Heart left ventricle (tissue), 13 donors: ENCODE measurements at regions not wholly inside any gene's neighbourhood (a gene's known extent, or its start where the extent isn't known, plus 50 kb on each side); places are given as distances from the start of the nearest gene placed in this dataset.

Experiments used
- POLR2A ChIP-seq, 2 donors: fragments of 450-650 bp; IDR thresholded peaks; one replicate each; pipeline ENCODE4 v1.6.1; 2017; ENCODE audit warnings: antibody characterized with exemption in 2 of 2, mild to moderate bottlenecking in 2 of 2, moderate library complexity in 2 of 2
- TF ChIP-seq, protein P1 (sequence below), 12 donors: fragments of 200-600 bp; sonication (generic) in 4 of 12; IDR thresholded peaks; one replicate each; pipeline versions ENCODE4 v1.5.0 to v1.8.0; 2018 to 2022; ENCODE audit warnings: antibody characterized with exemption in 12 of 12, mild to moderate bottlenecking in 5 of 12
- donor health status: ischemic (EF 13 %, LVEDD 7.1; RV severe dilation, severe dysfunction).
- donor health status: DM: no; HTN: yes; CAD: no.
- donor health status: DM: no; HTN: no; CAD: no.
- donor health status: ischemic (EF 25% LVEDD 6.9; RV normal size, moderate dysfunction).
- donor health status: ischemic (EF 25% LVEDD 5.7; RV mildly dilated, moderate dysfunction).
- donor health status: ischemic (EF 35%, LVEDD 5.7; RV mildly dilated, moderate dysfunction).
- donor health status: nonischemic (EF 11% LVEDD 7.7; RV severe dilation, severe dysfunction).
- donor health status: DM: yes; HTN: yes; CAD: no.
- donor health status: PGD.
- donor health status: ischemic (EF 29% LVEDD 5.4; RV normal size, mild dysfunction).
- donor health status: nonischemic (EF 23%, LVEDD 6.1; RV moderate dilation, normal function).

DNA sequence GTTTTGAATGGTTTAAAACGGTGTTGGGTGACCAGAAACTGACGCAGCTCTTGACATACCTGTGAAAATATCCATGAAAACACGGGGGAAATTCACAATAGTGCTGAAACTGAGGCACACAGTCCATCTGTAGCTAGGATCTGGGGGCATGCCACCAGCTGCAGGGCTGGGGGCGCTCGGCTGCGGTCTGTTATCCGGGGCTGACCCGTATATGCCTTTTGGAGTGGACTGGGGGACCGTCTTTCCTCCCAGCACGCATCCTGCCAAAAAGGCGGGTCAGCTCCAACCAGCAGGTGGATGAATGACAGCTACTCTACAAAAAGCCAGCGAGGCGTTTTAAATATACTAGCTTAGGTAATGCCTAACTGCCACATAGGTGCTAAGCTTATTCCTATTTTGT, 729.8 kb downstream of the QKI start:
- TF ChIP-seq, protein P1, sequence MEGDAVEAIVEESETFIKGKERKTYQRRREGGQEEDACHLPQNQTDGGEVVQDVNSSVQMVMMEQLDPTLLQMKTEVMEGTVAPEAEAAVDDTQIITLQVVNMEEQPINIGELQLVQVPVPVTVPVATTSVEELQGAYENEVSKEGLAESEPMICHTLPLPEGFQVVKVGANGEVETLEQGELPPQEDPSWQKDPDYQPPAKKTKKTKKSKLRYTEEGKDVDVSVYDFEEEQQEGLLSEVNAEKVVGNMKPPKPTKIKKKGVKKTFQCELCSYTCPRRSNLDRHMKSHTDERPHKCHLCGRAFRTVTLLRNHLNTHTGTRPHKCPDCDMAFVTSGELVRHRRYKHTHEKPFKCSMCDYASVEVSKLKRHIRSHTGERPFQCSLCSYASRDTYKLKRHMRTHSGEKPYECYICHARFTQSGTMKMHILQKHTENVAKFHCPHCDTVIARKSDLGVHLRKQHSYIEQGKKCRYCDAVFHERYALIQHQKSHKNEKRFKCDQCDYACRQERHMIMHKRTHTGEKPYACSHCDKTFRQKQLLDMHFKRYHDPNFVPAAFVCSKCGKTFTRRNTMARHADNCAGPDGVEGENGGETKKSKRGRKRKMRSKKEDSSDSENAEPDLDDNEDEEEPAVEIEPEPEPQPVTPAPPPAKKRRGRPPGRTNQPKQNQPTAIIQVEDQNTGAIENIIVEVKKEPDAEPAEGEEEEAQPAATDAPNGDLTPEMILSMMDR (IDR thresholded peaks at IDR 0.05): no peak
- no peak for TF ChIP-seq POLR2A (IDR thresholded peaks at IDR 0.05)
